HCT116 (cell line): ENCODE measurements at regions not wholly inside any gene's neighbourhood (a gene's known extent, or its start where the extent isn't known, plus 50 kb on each side); places are given as distances from the start of the nearest gene placed in this dataset.
A peak's percentile ranks its signal among the peaks of the same experiment; 100 is the strongest.

Source experiments
- CTCF ChIP-seq, 3 experiments: fragments of 200-600 bp in 1 of 3; sonication (generic) in 1 of 3; IDR thresholded peaks in 2 of 3; conservative IDR thresholded peaks in 1 of 3; 2 replicates each; pipeline ENCODE4 v1.5.1; 2012 to 2017; ENCODE audit warnings: low read depth in 2 of 3, low read length in 2 of 3, antibody characterized with exemption in 1 of 3, borderline replicate concordance in 1 of 3, control low read depth in 1 of 3, mild to moderate bottlenecking in 1 of 3, mixed read lengths in 1 of 3, mixed run types in 1 of 3, moderate library complexity in 1 of 3; ENCODE audit not compliant: insufficient read depth in 1 of 3
- EGR1 ChIP-seq: IDR thresholded peaks from 2 replicates; pipeline ENCODE4 v1.6.1; 2012; ENCODE audit warnings: low read depth
- EZH2phosphoT487 ChIP-seq: fragments of 200-600 bp; IDR thresholded peaks from 2 replicates; pipeline ENCODE4 v1.6.1; 2018; ENCODE audit warnings: antibody characterized with exemption, borderline replicate concordance
- YY1 ChIP-seq: IDR thresholded peaks from 2 replicates; pipeline ENCODE4 v1.6.1; 2011; ENCODE audit warnings: low read length, low read depth, moderate library complexity, mild to moderate bottlenecking; ENCODE audit not compliant: insufficient replicate concordance; ENCODE audit errors: extremely low read depth

DNA sequence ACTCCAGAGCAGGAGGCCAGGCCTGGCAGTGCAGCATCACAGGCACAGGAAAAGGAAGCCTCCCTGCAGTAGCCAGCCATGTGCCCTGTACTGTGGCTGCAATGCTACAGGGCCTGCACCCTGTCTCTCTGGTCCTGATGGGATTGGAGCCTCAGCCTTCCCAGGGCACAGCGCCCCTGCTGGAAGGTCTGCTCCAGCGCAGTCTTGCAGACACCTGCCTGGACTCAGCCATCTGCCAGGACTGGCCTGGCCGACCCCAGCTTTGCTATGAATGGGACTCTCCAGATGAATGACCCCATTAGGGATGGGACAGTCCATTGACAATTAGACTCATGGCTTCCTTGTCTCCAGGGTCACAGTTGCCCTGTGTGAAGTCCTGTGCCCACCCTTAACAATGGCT, 251.6 kb downstream of the ERMARD start:
- TF ChIP-seq CTCF (IDR thresholded peaks at IDR 0.05 in 2 of 3, conservative IDR thresholded peaks at IDR 0.05 in 1 of 3; ENCODE audit: borderline replicate concordance in 1 of 3, insufficient read depth in 1 of 3, low read depth in 2 of 3, low read length in 2 of 3) (peak in 2 of 3 experiments; percentile 58 to 64; a peak in 4 of 6 replicates), YY1 (no peak), EZH2phosphoT487 (no peak), EGR1 (no peak)
